Activated T-cell treated with anti-CD3 and anti-CD28 coated beads, Interleukin-2, amount 50 U/mL, for 48 hours (primary cell): ENCODE measurements at regions not wholly inside any gene's neighbourhood (a gene's known extent, or its start where the extent isn't known, plus 50 kb on each side); places are given as distances from the start of the nearest gene placed in this dataset.
"Not testable (repeated sequence)": the region's sequence is repeated elsewhere in the genome, so short reads cannot be mapped to it uniquely, and the experiment has no call there.

ENCODE experiments used
- DNase-seq, 2 experiments: peaks; one replicate each; pipeline ENCODE4 v3.0.0-alpha.2; 2020

GRCh38 chr1:196088541-196088940 lies 519.7 kb downstream of the KCNT2 start:
- no peak for DNase-seq

DNA sequence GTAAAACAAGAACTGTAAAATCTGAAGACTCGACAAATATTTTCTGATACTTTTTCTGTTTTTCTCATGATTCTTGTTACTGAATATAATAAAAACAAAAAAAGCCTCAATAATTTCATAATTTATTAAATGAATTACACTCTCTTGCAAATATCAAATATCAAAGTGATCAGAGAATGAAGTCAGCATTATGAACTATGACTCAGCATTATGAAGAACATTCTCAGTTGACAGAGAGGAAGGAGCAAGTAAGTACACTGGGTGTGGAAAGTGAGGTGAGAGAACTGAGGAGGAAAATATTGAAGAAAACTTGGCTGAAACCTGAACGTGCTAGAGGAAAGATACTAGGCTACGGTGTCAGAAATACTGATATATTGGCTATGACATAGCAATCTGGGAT lies 529.5 kb downstream of the KCNT2 start:
- DNase-seq: no peak

DNA sequence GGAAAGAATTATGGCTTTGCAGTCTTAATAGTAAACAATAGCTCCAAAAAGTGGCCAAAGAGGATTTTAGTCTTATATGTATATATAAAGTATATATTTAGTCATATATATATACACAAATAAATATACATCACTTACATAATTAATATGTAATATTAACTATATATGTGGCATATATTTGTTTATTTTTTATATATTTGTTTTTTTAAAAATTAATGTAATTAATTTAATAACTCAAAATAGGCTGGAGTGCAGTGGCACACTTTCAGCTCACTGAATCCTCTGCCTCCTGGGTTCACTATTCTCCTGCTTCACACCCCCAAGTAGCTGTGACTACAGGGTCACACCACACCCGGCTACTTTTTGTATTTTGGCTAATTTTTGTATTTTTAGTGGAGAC lies 532.6 kb downstream of the KCNT2 start:
- no peak for DNase-seq

- no peak for DNase-seq
Measured at GRCh38 chr1:196074182-196074581, 534.1 kb downstream of the KCNT2 start.

DNA sequence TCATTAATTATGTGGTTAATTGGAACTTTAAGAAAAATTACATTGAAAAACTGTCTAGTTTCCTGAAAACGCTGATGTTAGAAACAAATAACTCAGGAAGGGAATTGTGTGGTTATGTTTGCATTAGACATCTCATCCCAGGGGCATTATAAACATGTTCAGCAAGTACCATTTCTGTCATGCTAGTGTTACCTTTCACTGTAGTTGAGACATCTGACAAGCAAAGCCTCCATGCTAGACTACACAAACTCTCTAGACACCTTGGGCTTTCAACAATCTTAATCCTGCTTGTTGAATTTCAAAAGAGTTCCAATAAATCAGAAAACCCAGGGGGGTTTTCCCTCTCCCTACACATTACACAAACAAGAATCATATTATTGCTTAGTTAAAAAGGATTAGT lies 536.8 kb downstream of the KCNT2 start:
- DNase-seq: no peak

GRCh38 chr1:196070940-196071339 lies 537.3 kb downstream of the KCNT2 start:
- no peak for DNase-seq

GRCh38 chr1:196063952-196064351 lies 544.3 kb downstream of the KCNT2 start:
- no peak for DNase-seq

GRCh38 chr1:196063294-196063693 lies 544.9 kb downstream of the KCNT2 start:
- no peak for DNase-seq

- DNase-seq: no peak
Measured at GRCh38 chr1:196060539-196060938, 547.7 kb downstream of the KCNT2 start.

- no peak for DNase-seq
Measured at GRCh38 chr1:196059210-196059609, 549.0 kb downstream of the KCNT2 start.

- no peak for DNase-seq
Measured at GRCh38 chr1:196056966-196057365, 551.3 kb downstream of the KCNT2 start.

DNA sequence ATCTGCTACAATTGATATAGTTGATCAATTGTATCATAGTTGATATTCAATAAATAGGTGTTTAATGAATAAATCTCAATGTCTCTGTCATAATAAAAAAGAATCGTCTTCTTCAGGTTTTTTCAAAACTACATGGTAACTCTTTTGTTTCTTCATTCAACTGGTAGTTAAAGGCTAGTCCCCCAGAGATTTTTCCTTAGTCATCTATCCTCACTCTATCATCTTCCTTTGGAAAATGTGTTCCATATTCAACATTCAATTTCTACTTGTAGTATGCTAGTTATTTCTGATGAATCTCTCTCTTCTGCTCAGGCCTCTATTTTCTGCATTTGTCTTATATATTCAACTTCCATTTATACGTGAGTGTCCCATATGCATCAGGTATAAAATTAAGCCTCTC lies 558.8 kb downstream of the KCNT2 start:
- no peak for DNase-seq

DNA sequence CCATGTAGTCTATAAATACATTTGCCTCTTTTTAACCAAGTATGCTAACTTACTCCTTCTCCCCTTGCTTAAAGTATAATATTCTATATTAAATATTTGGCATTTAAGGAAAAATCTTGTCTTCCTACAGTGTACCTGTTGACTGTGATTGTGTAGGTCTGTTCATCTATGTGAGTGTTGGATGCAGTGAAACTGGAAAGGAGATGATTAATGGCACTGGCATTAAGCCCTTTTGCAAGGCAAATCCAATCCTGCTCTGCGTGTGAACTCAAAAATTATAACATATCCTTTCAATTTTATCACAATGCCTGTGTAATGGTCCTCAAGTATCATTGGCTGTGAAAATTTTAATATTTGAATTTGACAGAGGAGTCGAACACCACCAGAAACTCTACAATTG lies 565.0 kb downstream of the KCNT2 start:
- no peak for DNase-seq

- DNase-seq: no peak
Measured at GRCh38 chr1:196034080-196034706, 574.0 kb downstream of the KCNT2 start.

DNA sequence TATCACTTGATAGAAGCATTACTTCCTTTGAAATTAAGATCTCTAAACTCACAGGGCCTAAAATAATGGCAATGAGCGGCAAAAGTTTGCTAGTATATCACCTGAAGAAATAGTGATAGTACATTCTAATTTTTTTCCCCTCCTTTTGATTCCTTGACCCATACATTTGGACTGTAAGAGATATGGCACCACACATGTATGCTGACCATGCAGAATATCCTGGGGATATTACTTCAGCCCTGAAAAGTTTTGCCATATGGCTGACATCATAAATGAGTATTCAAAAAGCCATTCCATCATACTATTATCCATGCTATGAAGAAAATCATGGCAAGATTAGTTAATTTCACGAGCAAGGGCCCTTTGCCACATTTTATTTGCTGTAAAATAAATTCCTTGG lies 576.9 kb downstream of the KCNT2 start:
- DNase-seq: not testable (repeated sequence)

GRCh38 chr1:196030455-196030854 lies 577.8 kb downstream of the KCNT2 start:
- no peak for DNase-seq

DNA sequence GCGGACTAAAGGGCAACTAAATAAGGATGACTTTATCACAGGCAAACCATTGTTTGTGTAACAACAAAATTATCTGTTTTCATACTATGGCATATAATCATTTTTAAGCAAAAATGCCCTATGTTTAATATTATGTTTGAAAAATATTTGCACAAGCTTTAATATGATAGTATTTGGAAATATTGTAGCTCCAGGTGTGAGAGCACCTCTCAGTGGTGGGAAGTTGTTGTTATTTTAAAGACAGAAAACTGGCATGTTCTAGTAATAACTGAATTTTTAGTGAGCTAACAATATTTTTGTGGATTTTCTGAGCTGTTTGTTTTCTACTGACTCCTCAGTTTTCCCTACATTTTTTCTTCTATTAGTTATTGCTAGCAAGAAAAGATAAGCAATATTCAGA lies 578.8 kb downstream of the KCNT2 start:
- no peak for DNase-seq

DNA sequence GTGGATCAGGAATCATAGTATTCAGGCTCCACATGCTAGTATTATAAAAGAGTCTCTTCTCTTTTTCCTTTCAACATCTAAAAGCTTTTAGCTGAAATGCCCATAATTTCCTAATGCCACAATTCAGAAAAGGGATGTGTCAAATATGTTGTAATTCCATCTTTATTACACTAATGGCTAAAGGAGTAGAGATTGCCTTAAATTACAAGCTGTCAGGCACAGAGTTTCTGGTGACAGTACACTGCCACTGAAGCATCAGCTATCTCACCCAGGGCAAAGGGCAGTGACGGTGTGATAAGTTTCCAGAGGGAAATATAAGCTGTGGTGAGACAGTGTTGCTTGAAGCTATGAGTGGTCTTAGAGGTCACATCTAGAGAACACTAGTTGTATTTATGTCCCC lies 581.1 kb downstream of the KCNT2 start:
- DNase-seq: no peak

- DNase-seq: not testable (repeated sequence)
Measured at GRCh38 chr1:196021174-196021573, 587.1 kb downstream of the KCNT2 start.

- DNase-seq: no peak
Measured at GRCh38 chr1:196009362-196009761, 598.9 kb downstream of the KCNT2 start.

- DNase-seq: no peak
Measured at GRCh38 chr1:196007763-196008162, 600.5 kb downstream of the KCNT2 start.

- DNase-seq: no peak
Measured at GRCh38 chr1:196005426-196005825, 602.8 kb downstream of the KCNT2 start.

- not testable (repeated sequence) for DNase-seq
Measured at GRCh38 chr1:196004388-196004787, 603.9 kb downstream of the KCNT2 start.

DNA sequence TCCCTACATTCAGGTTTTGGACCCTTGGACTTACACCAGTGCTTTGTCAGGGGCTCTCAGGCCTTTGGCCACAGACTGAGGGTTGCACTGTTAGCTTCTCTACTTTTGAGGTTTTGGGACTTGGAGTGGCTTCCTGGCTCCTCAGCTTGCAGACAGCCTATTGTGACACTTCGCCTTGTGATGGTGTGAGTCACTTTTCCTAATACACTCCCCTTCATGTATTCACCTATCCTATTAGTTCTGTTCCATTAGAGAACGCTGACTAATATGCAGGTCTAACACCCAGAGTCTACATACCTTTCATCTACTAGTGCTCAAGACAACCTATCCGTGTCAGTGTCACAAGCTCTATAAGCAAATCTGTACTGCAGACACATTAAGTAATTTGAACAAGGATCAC lies 605.3 kb downstream of the KCNT2 start:
- DNase-seq: no peak

DNA sequence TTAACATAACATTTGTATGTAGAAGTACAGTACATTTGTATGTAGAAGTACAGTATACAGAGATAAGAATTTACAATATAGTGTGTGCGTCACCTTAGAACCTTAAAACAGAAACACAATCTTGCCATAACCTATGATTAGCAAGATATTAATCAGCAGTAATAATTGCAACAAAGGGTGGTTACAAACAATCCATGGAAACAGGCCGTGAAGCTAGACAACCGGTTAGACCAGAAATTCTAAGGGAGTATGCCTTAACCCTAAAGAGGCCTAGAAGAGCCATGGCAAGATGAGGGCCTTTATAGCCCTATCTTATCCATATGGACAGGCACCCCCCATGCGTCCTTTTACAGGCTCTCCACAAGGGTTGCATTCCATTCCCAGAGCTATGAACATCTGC lies 605.9 kb downstream of the KCNT2 start:
- not testable (repeated sequence) for DNase-seq

- DNase-seq: no peak
Measured at GRCh38 chr1:196001188-196001587, 607.1 kb downstream of the KCNT2 start.
